Neural cell (in vitro differentiated cells): ENCODE measurements at regions not wholly inside any gene's neighbourhood (a gene's known extent, or its start where the extent isn't known, plus 50 kb on each side); places are given as distances from the start of the nearest gene placed in this dataset.

Experiments
- H2AFZ ChIP-seq: fragments of 200-600, 300-800 bp; sonication (generic), shearing (Covaris generic); 2 replicates; pipeline ENCODE4 v1.6.0; 2014; ENCODE audit warnings: low read depth, mild to moderate bottlenecking, antibody characterized with exemption, low read length, moderate library complexity
- H3F3A ChIP-seq: fragments of 200-600 bp; shearing (Covaris generic); 2 replicates; pipeline ENCODE4 v1.6.1; 2016; ENCODE audit warnings: mild to moderate bottlenecking, moderate library complexity, mixed read lengths, antibody characterized with exemption, low read length; ENCODE audit not compliant: insufficient read depth, poor library complexity, severe bottlenecking
- H3K27ac ChIP-seq: fragments of 200-600, 300-800 bp; sonication (generic), shearing (Covaris generic); 2 replicates; pipeline ENCODE4 v1.5.1; 2014; ENCODE audit warnings: mild to moderate bottlenecking, low read length, moderate library complexity
- H3K27me3 ChIP-seq: fragments of 300-800, 200-600 bp; sonication (generic), shearing (Covaris generic); 2 replicates; pipeline ENCODE4 v1.6.0; 2014; ENCODE audit warnings: mild to moderate bottlenecking, low read depth, low read length, moderate library complexity; ENCODE audit not compliant: insufficient read depth
- H3K36me3 ChIP-seq: fragments of 300-800, 200-600 bp; sonication (generic), shearing (Covaris generic); 2 replicates; pipeline ENCODE4 v1.5.1; 2014; ENCODE audit warnings: mild to moderate bottlenecking, antibody characterized with exemption, low read length, moderate library complexity; ENCODE audit not compliant: insufficient read depth
- H3K4me2 ChIP-seq: fragments of 300-800, 200-600 bp; sonication (generic), shearing (Covaris generic); 2 replicates; pipeline ENCODE4 v1.6.0; 2014; ENCODE audit warnings: mild to moderate bottlenecking, low read length
- H3K4me3 ChIP-seq: fragments of 300-800, 200-600 bp; sonication (generic), shearing (Covaris generic); 2 replicates; pipeline ENCODE4 v1.5.1; 2014; ENCODE audit warnings: mild to moderate bottlenecking, low read length, moderate library complexity
- H3K79me2 ChIP-seq: fragments of 200-600 bp; shearing (Covaris generic); replicated peaks from 2 replicates; pipeline ENCODE4 v1.6.0; 2014; ENCODE audit warnings: mild to moderate bottlenecking, low read length, moderate library complexity; ENCODE audit not compliant: insufficient read depth
- H3K9ac ChIP-seq: fragments of 300-800, 200-600 bp; sonication (generic), shearing (Covaris generic); 2 replicates; pipeline ENCODE4 v1.6.1; 2016; ENCODE audit warnings: mild to moderate bottlenecking, low read length, mixed read lengths
- H3K9me2 ChIP-seq: fragments of 200-600 bp; shearing (Covaris generic); 2 replicates; pipeline ENCODE4 v1.6.1; 2016; ENCODE audit warnings: mild to moderate bottlenecking, low read length, mixed read lengths; ENCODE audit not compliant: insufficient read depth
- H3K9me3 ChIP-seq: fragments of 200-600, 300-800 bp; sonication (generic), shearing (Covaris generic); 2 replicates; pipeline ENCODE4 v1.6.1; 2016; ENCODE audit warnings: mild to moderate bottlenecking, mixed run types, low read length, moderate library complexity, mixed read lengths
- H4K20me1 ChIP-seq: fragments of 200-600 bp; shearing (Covaris generic); 2 replicates; pipeline ENCODE4 v1.6.1; 2016; ENCODE audit warnings: mild to moderate bottlenecking, mixed run types; ENCODE audit not compliant: insufficient read depth
- EP300 ChIP-seq: fragments of 450-650 bp; conservative IDR thresholded peaks from 2 replicates; pipeline ENCODE4 v1.6.1; 2014; ENCODE audit warnings: antibody characterized with exemption, mild to moderate bottlenecking, moderate library complexity; ENCODE audit not compliant: poor library complexity, severe bottlenecking
- EZH2 ChIP-seq: fragments of 200-600, 300-800 bp; shearing (Covaris generic), sonication (generic); IDR thresholded peaks from 2 replicates; pipeline ENCODE4 v1.6.1; 2014; ENCODE audit warnings: antibody characterized with exemption, low read length, borderline replicate concordance, mild to moderate bottlenecking; ENCODE audit not compliant: insufficient read depth, poor library complexity, severe bottlenecking
- POLR2AphosphoS5 ChIP-seq: IDR thresholded peaks from 2 replicates; pipeline ENCODE4 v1.6.1; 2012
- RAD21 ChIP-seq: fragments of 450-650 bp; conservative IDR thresholded peaks from 2 replicates; pipeline ENCODE4 v1.6.1; 2014; ENCODE audit warnings: antibody characterized with exemption, mild to moderate bottlenecking, moderate library complexity
- SMC3 ChIP-seq: fragments of 450-650 bp; conservative IDR thresholded peaks from 2 replicates; pipeline ENCODE4 v1.6.1; 2014; ENCODE audit warnings: antibody characterized with exemption, mild to moderate bottlenecking, moderate library complexity; ENCODE audit not compliant: poor library complexity
- TAF1 ChIP-seq: IDR thresholded peaks from 2 replicates; pipeline ENCODE4 v1.6.1; 2012; ENCODE audit warnings: low read depth
- TF ChIP-seq, protein P1 (sequence below): fragments of 450-650 bp; IDR thresholded peaks from 2 replicates; pipeline ENCODE4 v1.5.1; 2014; ENCODE audit warnings: antibody characterized with exemption, mild to moderate bottlenecking, moderate library complexity; ENCODE audit not compliant: poor library complexity, severe bottlenecking
- TF ChIP-seq, protein P2 (sequence below): IDR thresholded peaks from 2 replicates; pipeline ENCODE4 v1.6.1; 2012; ENCODE audit warnings: borderline replicate concordance

DNA sequence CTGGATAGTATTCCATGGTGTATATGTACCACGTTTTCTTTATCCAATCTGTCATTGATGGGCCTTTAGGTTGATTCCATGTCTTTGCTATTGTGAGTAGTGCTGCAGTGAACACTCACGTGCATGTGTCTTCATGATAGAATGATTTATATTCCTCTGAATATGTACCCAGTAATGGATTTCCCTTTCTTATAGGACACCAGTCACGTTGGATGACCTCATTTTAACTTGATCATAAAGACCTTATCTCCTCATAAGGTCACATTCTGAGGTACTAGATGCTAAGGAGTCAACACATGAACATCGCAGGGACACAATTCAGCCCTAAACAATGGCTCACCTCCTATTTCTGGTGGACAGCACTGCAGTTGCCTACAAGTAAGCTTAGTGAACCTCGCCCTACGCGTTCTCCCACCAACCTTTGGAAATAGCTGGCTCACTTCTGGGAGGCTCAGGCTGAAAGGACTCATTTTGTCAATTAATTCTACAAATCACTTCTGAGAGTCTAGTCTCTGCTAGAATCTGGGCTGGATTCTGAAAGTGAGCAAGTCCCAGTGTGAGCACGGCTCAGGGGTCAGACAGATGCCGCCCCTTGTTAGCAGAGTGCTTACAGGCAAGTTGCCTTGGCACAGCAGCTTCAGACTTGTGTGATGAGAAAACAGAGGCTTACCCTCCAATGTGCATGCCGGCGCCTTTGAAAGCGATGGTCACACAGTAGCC is 183.8 kb upstream of the GSC start:
- Histone ChIP-seq H3K4me2 (no peak overlapping the region), H3K27ac (no peak overlapping the region), H3K4me3 (no peak overlapping the region), H3K36me3 (no peaks in the 10 kb centered on the region), H3F3A (no peaks in the 10 kb centered on the region), H4K20me1 (no peaks in the 10 kb centered on the region), H3K9ac (no peak overlapping the region), H3K9me3 (no peaks in the 10 kb centered on the region), H2AFZ (no peak overlapping the region), H3K9me2 (no peaks in the 10 kb centered on the region), H3K27me3 (no peaks in the 10 kb centered on the region), H3K79me2 (no peaks in the 10 kb centered on the region)
- TF ChIP-seq TAF1 (no peak), SMC3 (no peak), RAD21 (no peak), EP300 (no peak), EZH2 (no peak)
- TF ChIP-seq, protein P1, sequence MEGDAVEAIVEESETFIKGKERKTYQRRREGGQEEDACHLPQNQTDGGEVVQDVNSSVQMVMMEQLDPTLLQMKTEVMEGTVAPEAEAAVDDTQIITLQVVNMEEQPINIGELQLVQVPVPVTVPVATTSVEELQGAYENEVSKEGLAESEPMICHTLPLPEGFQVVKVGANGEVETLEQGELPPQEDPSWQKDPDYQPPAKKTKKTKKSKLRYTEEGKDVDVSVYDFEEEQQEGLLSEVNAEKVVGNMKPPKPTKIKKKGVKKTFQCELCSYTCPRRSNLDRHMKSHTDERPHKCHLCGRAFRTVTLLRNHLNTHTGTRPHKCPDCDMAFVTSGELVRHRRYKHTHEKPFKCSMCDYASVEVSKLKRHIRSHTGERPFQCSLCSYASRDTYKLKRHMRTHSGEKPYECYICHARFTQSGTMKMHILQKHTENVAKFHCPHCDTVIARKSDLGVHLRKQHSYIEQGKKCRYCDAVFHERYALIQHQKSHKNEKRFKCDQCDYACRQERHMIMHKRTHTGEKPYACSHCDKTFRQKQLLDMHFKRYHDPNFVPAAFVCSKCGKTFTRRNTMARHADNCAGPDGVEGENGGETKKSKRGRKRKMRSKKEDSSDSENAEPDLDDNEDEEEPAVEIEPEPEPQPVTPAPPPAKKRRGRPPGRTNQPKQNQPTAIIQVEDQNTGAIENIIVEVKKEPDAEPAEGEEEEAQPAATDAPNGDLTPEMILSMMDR: no peak
- TF ChIP-seq, protein P2, sequence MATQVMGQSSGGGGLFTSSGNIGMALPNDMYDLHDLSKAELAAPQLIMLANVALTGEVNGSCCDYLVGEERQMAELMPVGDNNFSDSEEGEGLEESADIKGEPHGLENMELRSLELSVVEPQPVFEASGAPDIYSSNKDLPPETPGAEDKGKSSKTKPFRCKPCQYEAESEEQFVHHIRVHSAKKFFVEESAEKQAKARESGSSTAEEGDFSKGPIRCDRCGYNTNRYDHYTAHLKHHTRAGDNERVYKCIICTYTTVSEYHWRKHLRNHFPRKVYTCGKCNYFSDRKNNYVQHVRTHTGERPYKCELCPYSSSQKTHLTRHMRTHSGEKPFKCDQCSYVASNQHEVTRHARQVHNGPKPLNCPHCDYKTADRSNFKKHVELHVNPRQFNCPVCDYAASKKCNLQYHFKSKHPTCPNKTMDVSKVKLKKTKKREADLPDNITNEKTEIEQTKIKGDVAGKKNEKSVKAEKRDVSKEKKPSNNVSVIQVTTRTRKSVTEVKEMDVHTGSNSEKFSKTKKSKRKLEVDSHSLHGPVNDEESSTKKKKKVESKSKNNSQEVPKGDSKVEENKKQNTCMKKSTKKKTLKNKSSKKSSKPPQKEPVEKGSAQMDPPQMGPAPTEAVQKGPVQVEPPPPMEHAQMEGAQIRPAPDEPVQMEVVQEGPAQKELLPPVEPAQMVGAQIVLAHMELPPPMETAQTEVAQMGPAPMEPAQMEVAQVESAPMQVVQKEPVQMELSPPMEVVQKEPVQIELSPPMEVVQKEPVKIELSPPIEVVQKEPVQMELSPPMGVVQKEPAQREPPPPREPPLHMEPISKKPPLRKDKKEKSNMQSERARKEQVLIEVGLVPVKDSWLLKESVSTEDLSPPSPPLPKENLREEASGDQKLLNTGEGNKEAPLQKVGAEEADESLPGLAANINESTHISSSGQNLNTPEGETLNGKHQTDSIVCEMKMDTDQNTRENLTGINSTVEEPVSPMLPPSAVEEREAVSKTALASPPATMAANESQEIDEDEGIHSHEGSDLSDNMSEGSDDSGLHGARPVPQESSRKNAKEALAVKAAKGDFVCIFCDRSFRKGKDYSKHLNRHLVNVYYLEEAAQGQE: no peak

DNA sequence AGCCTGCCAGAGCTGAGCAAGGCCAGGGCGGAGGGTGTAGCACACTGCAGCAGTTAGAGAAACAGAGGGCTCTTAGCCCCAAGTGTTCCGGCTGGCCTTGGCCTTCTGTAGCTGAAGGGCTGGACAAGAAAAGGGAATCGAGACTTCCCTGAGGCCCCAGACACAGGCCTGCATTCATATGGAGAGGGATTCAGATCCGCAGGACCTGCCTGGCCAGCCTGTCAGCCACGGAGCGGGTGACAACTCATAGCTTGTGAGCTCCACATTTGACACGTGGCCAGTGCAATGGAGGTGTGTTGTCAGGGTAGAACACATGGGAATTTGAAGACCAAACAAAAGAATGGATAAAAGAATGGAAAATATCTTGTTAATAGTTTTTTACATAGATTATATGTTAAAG is 182.2 kb upstream of the GSC start:
- H3F3A ChIP-seq: no peaks in the 10 kb centered on the region
- H3K9me3 ChIP-seq: no peaks in the 10 kb centered on the region
- TF ChIP-seq POLR2AphosphoS5 (no peak), EP300 (no peak)
- TF ChIP-seq, protein P1: no peak
- no peak overlapping the region for H3K4me2 ChIP-seq
- H3K27ac ChIP-seq: no peak overlapping the region
- H3K27me3 ChIP-seq: no peaks in the 10 kb centered on the region
- H3K79me2 ChIP-seq: no peaks in the 10 kb centered on the region
- H3K9ac ChIP-seq: no peak overlapping the region
- no peaks in the 10 kb centered on the region for H3K36me3 ChIP-seq
- no peaks in the 10 kb centered on the region for H3K9me2 ChIP-seq
- H4K20me1 ChIP-seq: no peaks in the 10 kb centered on the region
- no peak overlapping the region for H2AFZ ChIP-seq
- H3K4me3 ChIP-seq: no peak overlapping the region
